Breast epithelium (tissue), 3 donors: ENCODE measurements at regions not wholly inside any gene's neighbourhood (a gene's known extent, or its start where the extent isn't known, plus 50 kb on each side); places are given as distances from the start of the nearest gene placed in this dataset.

Experiments
- CTCF ChIP-seq, 3 donors: fragments of 450-650 bp; IDR thresholded peaks; one replicate each; pipeline ENCODE4 v1.5.1; 2016 to 2017; ENCODE audit warnings: antibody characterized with exemption in 3 of 3, mild to moderate bottlenecking in 3 of 3, moderate library complexity in 3 of 3
- POLR2A ChIP-seq: fragments of 450-650 bp; IDR thresholded peaks from one replicate; pipeline ENCODE4 v1.6.1; 2016; ENCODE audit warnings: antibody characterized with exemption, mild to moderate bottlenecking, moderate library complexity
- POLR2AphosphoS5 ChIP-seq, 3 donors: sonication (generic); formaldehyde crosslinking; IDR thresholded peaks; one replicate each; pipeline ENCODE4 v1.6.1; 2017; ENCODE audit warnings: antibody characterized with exemption in 3 of 3

GRCh38 chr1:218991089-218991488 lies 182.6 kb upstream of the LYPLAL1 start:
- TF ChIP-seq CTCF (IDR thresholded peaks at IDR 0.05) (no peak), POLR2AphosphoS5 (IDR thresholded peaks at IDR 0.05) (no peak), POLR2A (no peak)
